Colon (tissue), 2 donors: ENCODE measurements at regions not wholly inside any gene's neighbourhood (a gene's known extent, or its start where the extent isn't known, plus 50 kb on each side); places are given as distances from the start of the nearest gene placed in this dataset.
"Not testable (repeated sequence)": the region's sequence is repeated elsewhere in the genome, so short reads cannot be mapped to it uniquely, and the experiment has no call there.

Experiments used
- FAIRE-seq: peaks from 2 replicates; lab custom pipeline; 2012; peaks lifted over from hg19 to GRCh38; lab: Jason Lieb, UNC
- donor health status: control.
- donor health status: control.

GRCh38 chr4:157781361-157781760 is 391.5 kb downstream of the GASK1B start:
- FAIRE-seq = no peak

DNA sequence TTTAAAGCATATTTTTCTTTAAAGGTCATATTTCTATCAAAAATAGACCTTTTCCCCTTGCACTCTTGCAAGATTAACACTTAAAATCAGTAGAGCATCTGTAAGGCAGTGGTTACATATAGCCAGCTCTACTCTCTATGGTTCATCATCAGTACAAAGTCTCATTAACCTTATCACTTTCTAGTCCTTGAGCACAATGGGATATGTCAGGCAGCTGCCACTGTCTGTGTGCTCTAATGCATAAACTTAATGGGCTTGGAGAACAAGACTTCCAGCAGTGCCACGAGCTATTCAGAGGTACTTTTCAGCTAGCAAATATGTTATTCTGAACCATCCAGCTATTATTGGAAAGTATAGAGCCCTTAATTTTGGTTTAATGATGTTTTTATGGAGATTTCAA is 393.7 kb downstream of the GASK1B start:
- no peak for FAIRE-seq

- no peak for FAIRE-seq
Measured at GRCh38 chr4:157776930-157777528, 395.8 kb downstream of the GASK1B start.

DNA sequence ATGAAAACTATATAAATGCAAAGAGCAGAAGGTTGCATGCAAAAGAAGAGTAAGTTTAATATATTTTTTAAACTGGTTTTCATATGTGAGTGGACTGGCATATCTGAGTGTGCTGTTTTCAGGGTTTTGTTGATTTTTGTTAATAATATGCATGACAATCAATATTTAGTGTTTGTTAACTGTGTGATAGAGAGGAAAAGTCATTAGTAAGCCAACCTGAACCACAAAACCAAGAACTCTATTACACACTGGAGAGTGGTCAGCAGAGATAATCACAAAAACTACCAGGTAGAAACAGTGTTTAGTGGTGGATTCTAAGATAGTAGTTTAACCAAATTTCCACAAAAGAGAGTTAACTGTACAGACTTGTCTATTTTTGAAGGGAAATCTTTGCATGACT is 396.9 kb downstream of the GASK1B start:
- FAIRE-seq = no peak

DNA sequence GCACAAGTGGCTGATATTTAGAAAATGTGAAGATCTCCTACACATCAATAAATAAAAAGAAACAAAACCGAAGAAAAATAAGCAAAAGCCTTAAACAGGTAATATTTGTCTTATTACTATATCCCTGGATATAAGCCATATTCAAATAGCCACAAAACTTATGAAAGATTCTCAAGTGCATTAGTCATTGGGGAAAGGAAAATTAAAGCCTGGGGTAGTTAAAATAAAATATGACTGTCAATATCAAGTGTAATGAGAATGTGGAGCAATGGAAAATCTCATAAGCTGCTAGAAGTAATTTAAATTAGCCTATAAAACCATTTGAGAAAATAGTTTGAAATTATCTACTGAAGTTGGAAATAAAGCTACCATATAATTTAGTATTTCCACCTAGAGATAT is 399.9 kb downstream of the GASK1B start:
- FAIRE-seq = no peak

DNA sequence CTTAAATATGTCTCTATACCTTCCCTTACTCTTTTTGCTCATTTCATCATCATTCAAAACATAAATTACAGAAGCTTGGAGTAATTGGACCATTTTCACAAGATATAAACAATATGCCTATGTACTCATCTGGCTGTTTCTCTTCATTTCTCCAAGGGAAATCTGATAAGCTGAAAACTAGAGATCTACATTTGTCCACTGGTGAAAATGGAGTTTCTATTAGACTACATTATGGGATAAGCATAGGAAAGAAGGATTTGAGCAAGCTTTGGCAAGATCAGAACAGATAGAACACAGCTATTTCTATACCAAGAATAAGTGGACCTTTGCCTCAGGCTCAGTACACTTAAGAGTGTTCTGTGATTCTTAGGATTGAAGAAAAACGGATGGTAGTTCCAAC is 404.4 kb downstream of the GASK1B start:
- no peak for FAIRE-seq

- no peak for FAIRE-seq
Measured at GRCh38 chr4:157763490-157763889, 409.3 kb downstream of the GASK1B start.

DNA sequence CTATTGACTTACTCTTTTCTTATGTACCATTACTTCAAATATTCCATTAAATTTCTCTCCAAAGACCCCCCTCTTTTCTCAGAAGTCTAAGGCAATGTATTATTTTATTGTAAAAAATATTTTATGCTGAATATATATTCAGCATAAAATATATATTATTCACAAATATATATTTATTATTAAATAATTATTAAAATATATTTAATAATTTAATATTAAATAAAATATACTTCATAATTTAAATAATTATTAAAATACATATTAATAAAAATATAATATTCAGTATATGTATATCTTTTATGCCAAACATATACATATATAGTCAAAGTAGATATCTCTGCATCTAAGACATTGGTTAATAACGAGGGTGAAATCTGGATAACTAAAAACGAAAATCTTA is 418.4 kb downstream of the GASK1B start:
- peak; percentile 94 for FAIRE-seq

DNA sequence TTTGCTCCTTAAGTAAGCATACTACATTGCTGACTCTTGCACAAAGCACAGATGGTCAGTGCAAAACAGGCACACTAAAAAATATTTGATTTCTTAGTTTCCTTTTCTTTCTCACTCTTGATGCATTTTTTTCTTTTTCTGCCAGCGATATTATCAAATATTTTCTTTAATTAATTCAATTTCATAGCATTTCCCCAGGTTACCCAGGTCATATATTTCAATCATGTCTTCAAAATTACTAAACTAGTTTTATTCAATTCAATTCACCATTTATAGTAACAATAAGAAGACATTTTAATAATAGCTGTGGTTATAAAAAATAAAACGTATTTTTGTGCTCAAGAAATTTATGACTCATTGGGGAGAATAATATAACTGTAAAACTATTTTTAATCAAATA is 421.2 kb downstream of the GASK1B start:
- FAIRE-seq = no peak

DNA sequence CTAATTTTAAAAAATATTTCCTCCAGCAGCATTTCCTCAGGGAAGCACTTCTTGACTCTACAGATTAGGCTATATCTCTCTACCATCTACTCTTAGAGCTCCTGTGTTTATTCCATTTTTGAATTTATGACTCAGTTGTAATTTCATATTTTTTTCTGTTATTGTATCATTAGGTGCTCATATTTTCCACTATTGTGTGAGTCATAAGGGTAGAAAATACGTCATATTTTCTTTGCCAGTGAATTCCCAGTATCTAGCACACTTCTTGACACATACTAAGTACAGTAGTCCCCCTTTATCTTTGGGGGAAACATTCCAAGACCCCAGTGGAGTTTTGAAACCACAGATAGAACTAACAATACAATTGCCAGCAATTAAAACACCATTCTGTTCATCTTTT is 431.2 kb downstream of the GASK1B start:
- FAIRE-seq = no peak

DNA sequence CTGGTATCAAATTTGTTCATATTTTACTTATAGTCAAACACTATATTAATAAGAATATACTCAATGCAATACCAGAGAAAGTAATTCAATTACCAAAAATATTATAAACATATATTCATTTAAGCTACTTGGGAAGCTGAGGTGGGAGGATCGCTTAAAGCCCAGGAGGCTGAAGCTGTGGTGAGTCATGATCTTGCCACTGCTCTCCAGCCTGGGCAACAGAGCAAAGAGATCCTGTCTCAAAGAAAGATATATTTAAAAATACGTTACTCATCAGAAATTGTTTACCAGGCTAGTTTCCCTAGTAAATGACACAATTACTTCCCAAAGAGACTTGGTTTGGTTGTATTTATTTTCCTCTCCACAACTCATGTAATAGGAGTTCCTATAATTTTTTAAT is 433.6 kb downstream of the GASK1B start:
- FAIRE-seq = no peak

- FAIRE-seq = no peak
Measured at GRCh38 chr4:157728215-157728614, 444.6 kb downstream of the GASK1B start.

DNA sequence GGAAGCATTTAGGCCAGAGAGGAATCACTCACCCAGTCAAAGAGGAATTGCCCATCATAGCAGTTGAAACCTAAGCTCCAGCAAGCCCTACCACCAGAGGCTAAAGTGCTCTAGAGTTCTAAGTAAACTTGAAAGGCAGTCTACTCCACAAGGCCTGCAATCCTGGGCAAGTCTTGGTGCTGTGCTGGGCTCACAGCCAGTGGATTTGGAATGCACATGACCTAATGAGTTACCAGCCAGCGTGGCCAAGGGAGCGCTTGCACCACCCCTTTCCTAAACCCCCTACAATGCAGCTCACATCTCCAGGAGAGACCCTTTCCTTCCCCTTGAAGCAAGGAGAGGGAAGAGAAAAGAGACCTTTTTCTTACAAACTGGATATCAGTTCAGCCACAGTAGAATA is 445.7 kb downstream of the GASK1B start:
- FAIRE-seq = no peak

DNA sequence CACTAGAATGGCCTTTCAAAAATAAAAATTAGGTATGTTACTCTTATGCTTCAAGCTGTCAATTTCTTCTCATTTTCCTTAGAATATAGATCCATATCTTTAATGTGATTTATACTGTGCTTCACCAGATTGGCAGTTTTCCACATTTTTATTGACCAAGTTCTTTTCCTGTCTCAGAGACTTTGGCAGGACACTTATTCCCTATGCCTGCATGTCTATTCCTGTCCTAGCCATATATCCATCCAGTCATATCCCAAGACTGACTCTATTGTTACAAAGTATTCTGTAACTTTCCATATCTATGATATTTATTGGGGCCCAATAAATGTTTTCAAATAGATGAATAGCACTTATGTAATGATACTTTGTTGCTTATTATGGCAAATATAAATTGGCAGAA is 450.7 kb downstream of the GASK1B start:
- FAIRE-seq = no peak

DNA sequence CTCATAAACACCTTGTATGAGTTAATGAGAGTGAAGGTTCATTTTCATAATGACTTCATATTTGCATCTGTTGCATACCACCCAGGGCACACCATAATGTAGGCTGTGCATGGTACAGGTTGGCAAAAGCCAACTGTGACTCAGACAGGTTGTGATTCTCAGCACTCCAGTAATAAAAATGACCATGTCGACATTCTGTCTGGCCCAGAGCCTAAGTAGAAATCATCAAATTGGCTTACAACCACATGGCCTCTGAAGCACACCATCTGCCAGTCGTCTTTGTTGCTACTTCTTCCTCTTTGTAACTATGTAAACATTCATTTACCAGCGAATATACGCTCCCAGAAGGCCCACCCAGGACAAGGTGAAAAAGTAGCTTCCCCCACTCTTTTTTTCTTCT is 459.5 kb downstream of the GASK1B start:
- no peak for FAIRE-seq

DNA sequence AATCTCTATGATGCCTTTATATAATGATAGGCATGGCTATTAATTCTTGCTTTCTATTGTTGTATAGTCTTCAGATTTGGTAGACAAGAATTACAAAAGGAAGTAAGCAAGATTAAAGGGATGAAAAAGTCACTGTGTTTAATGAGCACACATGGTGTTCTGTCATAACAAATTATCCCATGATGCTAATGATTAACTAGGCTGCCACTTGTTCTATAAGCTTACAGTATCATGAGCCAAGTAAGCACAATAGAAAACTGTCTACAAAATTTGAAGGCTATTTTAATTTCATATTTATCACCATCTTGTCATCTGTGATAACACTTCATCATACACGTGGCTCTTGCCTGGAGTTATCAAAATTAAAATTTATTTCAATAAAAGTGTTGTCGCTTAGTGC is 466.7 kb downstream of the GASK1B start:
- FAIRE-seq = no peak

- FAIRE-seq = no peak
Measured at GRCh38 chr4:157702831-157703230, 470.0 kb downstream of the GASK1B start.

GRCh38 chr4:157701695-157701994 is 471.2 kb downstream of the GASK1B start:
- no peak for FAIRE-seq

DNA sequence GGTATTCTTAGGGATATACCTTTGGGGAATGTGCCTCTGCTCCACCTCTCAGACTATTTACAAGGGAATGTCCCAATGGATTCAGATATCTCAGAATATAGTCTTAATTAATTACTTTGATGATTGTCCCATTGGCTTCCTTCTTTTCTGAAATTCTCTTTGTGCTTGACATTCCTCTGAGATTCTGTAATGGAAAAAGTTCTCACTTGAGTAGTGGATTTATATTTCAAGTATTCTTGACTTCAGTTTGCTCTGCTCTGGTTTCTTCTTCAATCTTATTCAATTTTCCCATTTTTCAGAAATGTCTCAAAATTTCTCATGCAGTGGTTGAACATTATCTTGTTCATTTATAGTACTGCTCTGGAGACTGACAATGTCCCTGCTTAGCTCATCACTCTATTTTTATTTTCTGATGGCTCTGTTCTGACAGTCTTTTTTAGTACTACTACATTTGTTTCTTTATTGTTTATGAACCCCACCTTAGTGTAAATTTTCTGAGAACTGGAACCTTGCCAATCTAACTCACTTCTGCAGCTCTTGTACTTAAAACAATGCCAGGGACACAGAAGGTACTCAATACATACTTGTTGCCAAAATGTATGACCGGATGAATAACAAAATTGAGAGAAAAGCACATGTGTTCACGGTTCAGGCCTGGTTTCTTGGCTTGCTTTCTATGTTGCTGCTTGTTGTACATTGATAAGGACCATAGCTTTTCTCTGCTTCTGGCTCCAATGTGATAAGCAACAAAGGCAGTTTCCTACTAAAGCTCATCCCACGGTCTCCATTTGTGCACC is 471.7 kb downstream of the GASK1B start:
- no peak for FAIRE-seq

GRCh38 chr4:157689476-157689875 is 468.9 kb downstream of the GRIA2 start:
- FAIRE-seq = no peak

- FAIRE-seq = no peak
Measured at GRCh38 chr4:157687971-157688370, 467.4 kb downstream of the GRIA2 start.

DNA sequence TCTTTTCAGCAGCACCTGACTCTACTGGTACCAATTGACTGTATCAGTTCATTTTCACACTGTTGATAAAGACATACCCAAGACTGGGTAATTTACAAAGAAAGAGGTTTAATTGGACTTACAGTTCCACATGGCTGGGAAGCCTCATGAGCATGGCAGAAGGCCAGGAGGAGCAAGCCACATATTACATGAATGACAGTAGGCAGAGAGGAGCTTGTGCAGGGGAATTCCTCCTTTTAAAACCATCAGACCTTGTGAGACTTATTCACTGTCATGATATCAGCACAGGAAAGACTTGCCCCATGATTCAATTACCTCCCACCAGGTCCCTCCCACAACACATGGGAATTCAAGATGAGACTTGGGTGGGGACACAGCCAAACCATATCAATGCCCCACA is 458.8 kb downstream of the GRIA2 start:
- FAIRE-seq = not testable (repeated sequence)

GRCh38 chr4:157678478-157678877 is 457.9 kb downstream of the GRIA2 start:
- FAIRE-seq = no peak

DNA sequence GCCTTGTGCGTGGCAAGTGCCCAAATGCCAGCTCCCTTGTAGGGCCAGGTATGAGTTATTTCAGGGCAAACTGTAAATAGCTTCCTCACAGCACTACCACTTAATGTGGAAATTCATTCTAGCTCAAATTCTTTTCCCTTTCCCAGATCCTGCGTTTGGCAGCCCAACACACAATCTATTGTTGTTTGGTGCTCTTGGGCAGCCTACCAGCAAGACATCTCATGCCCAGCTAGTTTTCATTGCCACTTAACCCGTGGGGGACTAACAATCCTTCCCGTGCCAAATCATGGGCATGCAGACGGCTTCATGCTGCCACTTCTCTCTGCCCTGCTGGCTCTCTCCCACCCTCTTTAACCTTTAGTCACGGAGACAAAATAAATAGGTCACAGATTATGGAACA is 454.2 kb downstream of the GRIA2 start:
- FAIRE-seq = no peak
